H1 (cell line): ENCODE measurements at regions not wholly inside any gene's neighbourhood (a gene's known extent, or its start where the extent isn't known, plus 50 kb on each side); places are given as distances from the start of the nearest gene placed in this dataset.

ENCODE experiments used
- ATF3 ChIP-seq: IDR thresholded peaks from 2 replicates; pipeline ENCODE4 v1.6.1; 2011; ENCODE audit warnings: low read depth, mild to moderate bottlenecking, low read length; ENCODE audit not compliant: insufficient read depth
- POU5F1 ChIP-seq: IDR thresholded peaks from 2 replicates; pipeline ENCODE4 v1.6.1; 2011; ENCODE audit warnings: low read depth, mild to moderate bottlenecking, low read length, moderate library complexity
- RAD21 ChIP-seq, 2 experiments: IDR thresholded peaks in 1 of 2; conservative IDR thresholded peaks in 1 of 2; 2 replicates each; pipeline ENCODE4 v1.6.1; 2011; ENCODE audit warnings: low read depth in 2 of 2, low read length in 2 of 2, improper control_type of control experiment in 1 of 2, inconsistent platforms in 1 of 2, mild to moderate bottlenecking in 1 of 2, moderate library complexity in 1 of 2
- SAP30 ChIP-seq: fragments of 300-600 bp; sonication (generic); IDR thresholded peaks from 2 replicates; pipeline ENCODE4 v1.7.1; 2012; ENCODE audit warnings: low read length, moderate library complexity, mild to moderate bottlenecking, inconsistent platforms; ENCODE audit not compliant: insufficient read depth, insufficient replicate concordance

- TF ChIP-seq SAP30 (no peak), ATF3 (no peak), RAD21 (IDR thresholded peaks at IDR 0.05 in 1 of 2, conservative IDR thresholded peaks at IDR 0.05 in 1 of 2; ENCODE audit: low read depth in 2 of 2, low read length in 2 of 2) (no peak), POU5F1 (no peak)
Measured at GRCh38 chr7:18225067-18225466, 197.4 kb upstream of the PRPS1L1 start (continued).
